Fibroblast of mammary gland (primary cell): ENCODE measurements at regions not wholly inside any gene's neighbourhood (a gene's known extent, or its start where the extent isn't known, plus 50 kb on each side); places are given as distances from the start of the nearest gene placed in this dataset.
A peak's percentile ranks its signal among the peaks of the same experiment; 100 is the strongest.
"Not testable (repeated sequence)": the region's sequence is repeated elsewhere in the genome, so short reads cannot be mapped to it uniquely, and the experiment has no call there.

ENCODE experiments used
- DNase-seq: peaks from one replicate; pipeline ENCODE4 v3.0.0-alpha.2; 2010; ENCODE audit warnings: low read depth
- H3K4me3 ChIP-seq: 2 replicates; pipeline ENCODE4 v1.5.1; 2011; ENCODE audit warnings: low read depth, mild to moderate bottlenecking, low read length, moderate library complexity; ENCODE audit not compliant: control insufficient read depth
- CTCF ChIP-seq: conservative IDR thresholded peaks from 2 replicates; pipeline ENCODE4 v1.5.1; 2011; ENCODE audit warnings: low read depth, low read length, inconsistent platforms; ENCODE audit not compliant: control insufficient read depth, insufficient read depth

GRCh38 chr6:48542191-48542590 lies 431.2 kb upstream of the PTCHD4 start:
- no peak overlapping the region for H3K4me3 ChIP-seq
- no peak for TF ChIP-seq CTCF
- peak; percentile 89 for DNase-seq

- no peak for TF ChIP-seq CTCF
- peak; percentile 5 for DNase-seq
- H3K4me3 ChIP-seq, result no peak overlapping the region
These were observed 430.7 kb upstream of the PTCHD4 start for GRCh38 chr6:48541649-48542048.

GRCh38 chr6:48535582-48536009 lies 424.6 kb upstream of the PTCHD4 start:
- DNase-seq, result peak; percentile 90

GRCh38 chr6:48530978-48531377 lies 420.0 kb upstream of the PTCHD4 start:
- not testable (repeated sequence) for DNase-seq, H3K4me3 ChIP-seq

More at GRCh38 chr6:48535582-48536009, 424.6 kb upstream of the PTCHD4 start:
- no peak overlapping the region for H3K4me3 ChIP-seq
- no peak for TF ChIP-seq CTCF

- TF ChIP-seq CTCF, result no peak
- no peak overlapping the region for H3K4me3 ChIP-seq
- no peak for DNase-seq
These were observed 414.9 kb upstream of the PTCHD4 start for GRCh38 chr6:48525849-48526248.

GRCh38 chr6:48520951-48521350 lies 410.0 kb upstream of the PTCHD4 start:
- no peak overlapping the region for H3K4me3 ChIP-seq
- TF ChIP-seq CTCF, result no peak
- no peak for DNase-seq

- DNase-seq, result no peak
- no peak overlapping the region for H3K4me3 ChIP-seq
- TF ChIP-seq CTCF, result no peak
These were observed 401.4 kb upstream of the PTCHD4 start for GRCh38 chr6:48512390-48512789.

- no peak overlapping the region for H3K4me3 ChIP-seq
- TF ChIP-seq CTCF, result no peak
- peak; percentile 2 for DNase-seq
These were observed 400.4 kb upstream of the PTCHD4 start for GRCh38 chr6:48511378-48511777.
